ENCODE measurements at regions not wholly inside any gene's neighbourhood (a gene's known extent, or its start where the extent isn't known, plus 50 kb on each side); places are given as distances from the start of the nearest gene placed in this dataset.

DNA sequence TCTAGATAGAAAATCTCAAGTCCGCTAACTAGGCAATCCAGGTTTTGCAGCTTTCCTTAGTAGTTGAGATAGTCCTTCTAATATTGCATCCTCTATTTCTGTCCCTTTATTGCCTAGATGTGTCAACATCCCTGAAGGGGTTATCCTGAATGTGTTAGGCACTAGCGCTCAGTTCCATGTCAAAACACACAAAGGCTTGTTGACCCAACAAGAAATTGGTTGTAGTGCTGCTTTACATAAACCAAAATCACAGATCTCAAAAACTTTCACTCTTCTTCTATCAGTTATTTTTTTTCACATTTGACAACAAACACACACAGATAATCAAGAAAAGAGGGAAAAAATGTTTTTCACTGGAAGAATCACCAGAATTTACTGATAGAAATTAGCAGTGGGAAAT lies 51.4 kb upstream of the SOX2 start:
- in situ Hi-C loops (cut with HindIII; ENCODE audit: low pct_unique_long_range_greater_than_20kb, low sequenced_read_pairs): no loop called here
- TF ChIP-seq JUND (IDR thresholded peaks at IDR 0.05; ENCODE audit: low read depth): no peak
- DNase-seq (ENCODE audit: low read depth in 1 of 2, low spot score in 1 of 2): no peak

- no peak for DNase-seq (ENCODE audit: low read depth in 1 of 2, low spot score in 1 of 2)
- no peak for TF ChIP-seq JUND (IDR thresholded peaks at IDR 0.05; ENCODE audit: low read depth)
- in situ Hi-C loops (cut with HindIII; ENCODE audit: low pct_unique_long_range_greater_than_20kb, low sequenced_read_pairs): no loop called here
Observed at GRCh38 chr3:181637456-181637855, 74.3 kb upstream of the SOX2 start.

DNA sequence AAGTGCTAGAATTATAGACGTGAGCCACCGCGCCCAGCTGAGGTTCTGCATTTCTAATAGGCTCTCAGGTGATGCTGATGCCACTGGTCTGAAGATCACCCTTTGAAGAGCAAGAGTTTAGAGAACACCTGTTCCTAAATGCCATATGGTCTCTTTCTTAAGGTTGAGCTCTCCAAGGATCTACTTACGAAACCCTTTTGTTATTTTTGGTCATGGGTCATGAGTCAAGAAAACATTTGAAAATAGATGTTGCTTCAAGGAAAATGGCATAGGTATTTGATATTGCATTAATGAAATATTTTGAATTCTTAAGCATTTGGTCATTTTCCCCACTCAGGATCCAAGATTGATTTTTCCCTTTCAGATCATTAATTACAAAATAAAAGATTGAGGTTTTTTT lies 74.7 kb upstream of the SOX2 start:
- no peak for DNase-seq (ENCODE audit: low read depth in 1 of 2, low spot score in 1 of 2)
- in situ Hi-C loops (cut with HindIII; ENCODE audit: low pct_unique_long_range_greater_than_20kb, low sequenced_read_pairs): no loop called here
- TF ChIP-seq JUND (IDR thresholded peaks at IDR 0.05; ENCODE audit: low read depth): no peak

- no peak for TF ChIP-seq JUND (IDR thresholded peaks at IDR 0.05; ENCODE audit: low read depth)
Observed at GRCh38 chr3:181635141-181635540, 76.6 kb upstream of the SOX2 start.

GRCh38 chr3:181633556-181633955 lies 78.2 kb upstream of the SOX2 start:
- no peak for DNase-seq (ENCODE audit: low read depth in 1 of 2, low spot score in 1 of 2)
- in situ Hi-C loops (cut with HindIII; ENCODE audit: low pct_unique_long_range_greater_than_20kb, low sequenced_read_pairs): no loop called here
- TF ChIP-seq JUND (IDR thresholded peaks at IDR 0.05; ENCODE audit: low read depth): no peak

More at GRCh38 chr3:181635141-181635540, 76.6 kb upstream of the SOX2 start:
- in situ Hi-C loops (cut with HindIII; ENCODE audit: low pct_unique_long_range_greater_than_20kb, low sequenced_read_pairs): no loop called here
- DNase-seq (ENCODE audit: low read depth in 1 of 2, low spot score in 1 of 2): no peak

GRCh38 chr3:181631901-181632300 lies 79.8 kb upstream of the SOX2 start:
- no peak for TF ChIP-seq JUND (IDR thresholded peaks at IDR 0.05; ENCODE audit: low read depth)
- in situ Hi-C loops (cut with HindIII; ENCODE audit: low pct_unique_long_range_greater_than_20kb, low sequenced_read_pairs): no loop called here
- no peak for DNase-seq (ENCODE audit: low read depth in 1 of 2, low spot score in 1 of 2)

DNA sequence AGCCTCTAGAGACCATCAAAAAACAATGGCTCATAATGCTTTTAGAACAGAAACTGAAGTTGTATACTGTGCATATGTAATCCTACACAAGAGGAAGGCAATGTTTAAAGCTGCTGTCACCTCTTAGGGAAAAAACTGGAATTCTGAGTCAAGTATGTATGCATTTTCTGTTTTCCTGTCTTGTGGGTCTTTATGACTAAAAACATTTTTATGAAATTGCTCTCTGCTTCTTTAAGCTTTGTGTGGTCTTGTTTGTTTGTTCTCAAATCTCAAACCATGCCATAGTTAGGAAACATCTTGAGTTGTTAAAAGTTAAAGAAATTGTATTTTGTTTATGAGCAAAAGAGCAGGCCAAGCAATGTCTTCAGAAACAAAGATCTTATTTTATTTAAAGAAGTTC lies 80.9 kb upstream of the SOX2 start:
- no peak for DNase-seq (ENCODE audit: low read depth in 1 of 2, low spot score in 1 of 2)

GRCh38 chr3:181629711-181630110 lies 82.0 kb upstream of the SOX2 start:
- no peak for DNase-seq (ENCODE audit: low read depth in 1 of 2, low spot score in 1 of 2)
- TF ChIP-seq JUND (IDR thresholded peaks at IDR 0.05; ENCODE audit: low read depth): no peak
- in situ Hi-C loops (cut with HindIII; ENCODE audit: low pct_unique_long_range_greater_than_20kb, low sequenced_read_pairs): no loop called here

More for the DNA sequence above, 80.9 kb upstream of the SOX2 start:
- in situ Hi-C loops (cut with HindIII; ENCODE audit: low pct_unique_long_range_greater_than_20kb, low sequenced_read_pairs): no loop called here
- no peak for TF ChIP-seq JUND (IDR thresholded peaks at IDR 0.05; ENCODE audit: low read depth)

- in situ Hi-C loops (cut with HindIII; ENCODE audit: low pct_unique_long_range_greater_than_20kb, low sequenced_read_pairs): no loop called here
- no peak for TF ChIP-seq JUND (IDR thresholded peaks at IDR 0.05; ENCODE audit: low read depth)
- DNase-seq (ENCODE audit: low read depth in 1 of 2, low spot score in 1 of 2): no peak
Observed at GRCh38 chr3:181629029-181629428, 82.7 kb upstream of the SOX2 start.

DNA sequence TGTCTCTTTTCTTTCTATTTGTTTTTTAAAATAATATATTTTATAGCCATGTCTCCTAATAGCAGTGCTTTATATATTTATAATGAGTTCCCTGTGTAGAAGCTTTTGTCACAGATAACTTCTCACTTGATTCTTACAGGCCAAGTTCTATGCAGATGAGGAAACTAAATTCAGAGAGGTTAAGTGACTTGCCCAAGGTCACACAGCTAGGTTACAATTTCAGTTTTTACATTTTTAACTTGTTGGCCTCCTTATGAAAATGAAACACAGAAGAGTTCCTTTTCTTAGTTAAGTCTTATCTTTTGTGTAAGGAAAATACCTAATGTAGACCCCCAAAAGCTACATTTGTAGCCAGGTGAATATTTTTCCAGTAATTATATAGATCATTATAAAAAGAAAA lies 83.3 kb upstream of the SOX2 start:
- no peak for TF ChIP-seq JUND (IDR thresholded peaks at IDR 0.05; ENCODE audit: low read depth)
- in situ Hi-C loops (cut with HindIII; ENCODE audit: low pct_unique_long_range_greater_than_20kb, low sequenced_read_pairs): no loop called here

GRCh38 chr3:181626036-181626435 lies 85.7 kb upstream of the SOX2 start:
- no peak for DNase-seq (ENCODE audit: low read depth in 1 of 2, low spot score in 1 of 2)
- TF ChIP-seq JUND (IDR thresholded peaks at IDR 0.05; ENCODE audit: low read depth): no peak
- in situ Hi-C loops (cut with HindIII; ENCODE audit: low pct_unique_long_range_greater_than_20kb, low sequenced_read_pairs): no loop called here

More for the DNA sequence above, 83.3 kb upstream of the SOX2 start:
- no peak for DNase-seq (ENCODE audit: low read depth in 1 of 2, low spot score in 1 of 2)

DNA sequence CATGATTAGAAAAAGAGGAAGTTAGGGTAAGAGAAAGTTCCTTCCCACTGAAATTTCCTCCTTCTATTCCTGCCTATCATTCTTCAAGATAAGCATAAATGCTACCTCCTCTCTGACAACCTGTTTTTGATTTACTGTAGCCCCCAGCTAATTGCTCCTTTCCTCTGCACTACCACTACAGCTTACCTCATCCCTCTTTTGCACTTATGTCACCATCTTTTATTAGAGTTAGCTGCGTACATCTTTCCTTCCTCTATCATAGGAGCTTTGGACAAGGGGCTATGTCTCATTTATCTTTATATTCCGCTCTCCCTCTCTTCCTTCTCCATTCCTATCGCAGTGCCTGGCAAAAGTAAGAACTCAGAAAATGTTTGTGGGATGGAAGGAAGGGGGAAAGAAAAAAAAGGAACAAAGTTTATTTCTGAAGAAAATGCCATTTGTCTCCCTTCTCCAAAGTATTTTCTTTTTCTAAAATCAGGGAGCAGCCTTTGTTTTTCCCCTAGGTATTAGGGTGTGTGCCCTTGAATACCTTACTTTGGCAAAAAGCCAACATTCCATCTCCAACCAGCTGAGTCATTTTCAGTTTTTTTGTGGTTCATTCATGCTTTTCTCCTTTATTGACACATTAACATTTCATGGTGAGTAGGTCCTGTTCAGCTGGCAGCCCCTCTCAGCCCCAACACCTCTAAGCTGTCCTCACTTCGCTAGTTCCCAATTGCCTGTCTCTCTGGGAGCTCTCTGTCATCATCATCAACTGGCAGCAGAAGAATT lies 87.6 kb upstream of the SOX2 start:
- no peak for DNase-seq (ENCODE audit: low read depth in 1 of 2, low spot score in 1 of 2)
- TF ChIP-seq JUND (IDR thresholded peaks at IDR 0.05; ENCODE audit: low read depth): no peak
- in situ Hi-C loops (cut with HindIII; ENCODE audit: low pct_unique_long_range_greater_than_20kb, low sequenced_read_pairs): no loop called here

DNA sequence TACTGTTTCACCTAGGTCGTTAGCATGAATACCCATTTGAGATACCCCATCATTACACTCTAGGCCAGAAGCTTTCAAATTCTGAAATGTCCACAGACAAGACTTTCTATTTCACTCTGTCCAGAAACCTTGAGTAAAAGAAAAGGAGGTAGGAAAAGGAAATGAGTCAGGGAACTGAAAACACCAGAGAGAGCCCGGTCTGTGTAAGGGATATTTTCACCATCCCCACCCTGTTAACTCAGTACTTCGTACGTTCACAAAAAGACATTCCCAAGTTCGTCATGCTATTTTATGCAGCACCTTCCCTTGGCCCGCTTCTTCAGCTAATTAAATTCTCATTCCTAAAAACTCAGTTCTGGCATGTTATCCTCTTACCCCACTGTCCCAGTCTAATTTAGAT lies 89.4 kb upstream of the SOX2 start:
- no peak for TF ChIP-seq JUND (IDR thresholded peaks at IDR 0.05; ENCODE audit: low read depth)

GRCh38 chr3:181619897-181620296 lies 91.8 kb upstream of the SOX2 start:
- in situ Hi-C loops (cut with HindIII; ENCODE audit: low pct_unique_long_range_greater_than_20kb, low sequenced_read_pairs): no loop called here
- DNase-seq (ENCODE audit: low read depth in 1 of 2, low spot score in 1 of 2): no peak
- no peak for TF ChIP-seq JUND (IDR thresholded peaks at IDR 0.05; ENCODE audit: low read depth)

More for the DNA sequence above, 89.4 kb upstream of the SOX2 start:
- DNase-seq (ENCODE audit: low read depth in 1 of 2, low spot score in 1 of 2): no peak
- in situ Hi-C loops (cut with HindIII; ENCODE audit: low pct_unique_long_range_greater_than_20kb, low sequenced_read_pairs): no loop called here

Measured in T47D (cell line).